ENCODE measurements at regions not wholly inside any gene's neighbourhood (a gene's known extent, or its start where the extent isn't known, plus 50 kb on each side); places are given as distances from the start of the nearest gene placed in this dataset.

DNA sequence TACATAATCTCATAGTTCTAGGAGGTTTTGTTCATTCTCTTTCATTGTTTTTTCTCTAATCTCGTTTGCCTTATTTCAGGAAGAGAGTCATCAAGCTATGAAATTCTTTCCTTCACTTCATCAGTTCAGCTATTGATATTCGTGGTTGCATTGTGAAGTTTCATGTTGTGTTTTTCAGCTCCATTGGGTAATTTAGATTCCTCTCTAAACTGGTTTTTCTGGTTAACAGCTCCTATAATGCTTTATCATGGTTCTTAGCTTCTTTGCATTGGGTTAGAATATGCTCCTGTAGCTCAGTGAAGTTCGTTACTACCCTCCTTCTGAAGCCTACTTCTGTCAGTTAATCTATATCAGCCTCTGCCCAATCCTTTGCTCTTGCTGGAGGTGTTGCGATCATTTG lies 69.4 kb upstream of the CD96 start:
- Histone ChIP-seq H3K4me1 (ENCODE audit: insufficient read depth, poor library complexity, severe bottlenecking) (no peaks in the 10 kb centered on the region), H3K9me3 (ENCODE audit: severe bottlenecking) (no peaks in the 10 kb centered on the region), H3K36me3 (ENCODE audit: low read depth) (no peaks in the 10 kb centered on the region), H3K4me3 (ENCODE audit: severe bottlenecking) (no peak overlapping the region), H3K27ac (ENCODE audit: poor library complexity, severe bottlenecking) (no peak overlapping the region), H3K27me3 (ENCODE audit: insufficient read depth, poor library complexity, severe bottlenecking) (no peaks in the 10 kb centered on the region)
- DNase-seq (ENCODE audit: low spot score) (no peak), ATAC-seq (ENCODE audit: low read depth) (no peak)
- TF ChIP-seq, protein P1, sequence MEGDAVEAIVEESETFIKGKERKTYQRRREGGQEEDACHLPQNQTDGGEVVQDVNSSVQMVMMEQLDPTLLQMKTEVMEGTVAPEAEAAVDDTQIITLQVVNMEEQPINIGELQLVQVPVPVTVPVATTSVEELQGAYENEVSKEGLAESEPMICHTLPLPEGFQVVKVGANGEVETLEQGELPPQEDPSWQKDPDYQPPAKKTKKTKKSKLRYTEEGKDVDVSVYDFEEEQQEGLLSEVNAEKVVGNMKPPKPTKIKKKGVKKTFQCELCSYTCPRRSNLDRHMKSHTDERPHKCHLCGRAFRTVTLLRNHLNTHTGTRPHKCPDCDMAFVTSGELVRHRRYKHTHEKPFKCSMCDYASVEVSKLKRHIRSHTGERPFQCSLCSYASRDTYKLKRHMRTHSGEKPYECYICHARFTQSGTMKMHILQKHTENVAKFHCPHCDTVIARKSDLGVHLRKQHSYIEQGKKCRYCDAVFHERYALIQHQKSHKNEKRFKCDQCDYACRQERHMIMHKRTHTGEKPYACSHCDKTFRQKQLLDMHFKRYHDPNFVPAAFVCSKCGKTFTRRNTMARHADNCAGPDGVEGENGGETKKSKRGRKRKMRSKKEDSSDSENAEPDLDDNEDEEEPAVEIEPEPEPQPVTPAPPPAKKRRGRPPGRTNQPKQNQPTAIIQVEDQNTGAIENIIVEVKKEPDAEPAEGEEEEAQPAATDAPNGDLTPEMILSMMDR (IDR thresholded peaks at IDR 0.05; ENCODE audit: poor library complexity, severe bottlenecking): no peak

DNA sequence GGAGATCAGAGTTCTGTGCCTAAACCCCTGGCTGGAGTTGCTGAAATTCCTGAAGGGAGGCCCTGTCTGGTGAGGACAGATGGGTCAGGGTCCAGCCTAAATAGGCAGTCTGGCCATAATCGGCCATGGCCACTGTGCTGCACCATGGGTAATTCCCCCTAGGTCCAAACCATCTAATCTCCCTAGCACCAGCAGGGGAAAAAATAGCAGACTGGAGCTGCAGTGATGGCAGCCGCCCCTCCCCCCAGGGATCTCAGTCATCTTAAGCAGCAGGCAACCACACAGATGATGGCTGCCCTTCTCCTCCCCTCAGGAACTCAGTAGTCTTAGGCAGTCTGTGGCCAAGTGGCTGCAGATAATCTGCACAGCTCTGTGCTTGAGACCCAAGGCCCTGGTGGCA lies 68.4 kb upstream of the CD96 start:
- ATAC-seq (ENCODE audit: low read depth) (no peak), DNase-seq (ENCODE audit: low spot score) (no peak)
- Histone ChIP-seq H3K27ac (ENCODE audit: poor library complexity, severe bottlenecking) (no peak overlapping the region), H3K4me1 (ENCODE audit: insufficient read depth, poor library complexity, severe bottlenecking) (no peaks in the 10 kb centered on the region), H3K4me3 (ENCODE audit: severe bottlenecking) (no peak overlapping the region), H3K9me3 (ENCODE audit: severe bottlenecking) (no peaks in the 10 kb centered on the region), H3K36me3 (ENCODE audit: low read depth) (no peaks in the 10 kb centered on the region), H3K27me3 (ENCODE audit: insufficient read depth, poor library complexity, severe bottlenecking) (no peaks in the 10 kb centered on the region)
- TF ChIP-seq, protein P1 (IDR thresholded peaks at IDR 0.05; ENCODE audit: poor library complexity, severe bottlenecking): no peak

DNA sequence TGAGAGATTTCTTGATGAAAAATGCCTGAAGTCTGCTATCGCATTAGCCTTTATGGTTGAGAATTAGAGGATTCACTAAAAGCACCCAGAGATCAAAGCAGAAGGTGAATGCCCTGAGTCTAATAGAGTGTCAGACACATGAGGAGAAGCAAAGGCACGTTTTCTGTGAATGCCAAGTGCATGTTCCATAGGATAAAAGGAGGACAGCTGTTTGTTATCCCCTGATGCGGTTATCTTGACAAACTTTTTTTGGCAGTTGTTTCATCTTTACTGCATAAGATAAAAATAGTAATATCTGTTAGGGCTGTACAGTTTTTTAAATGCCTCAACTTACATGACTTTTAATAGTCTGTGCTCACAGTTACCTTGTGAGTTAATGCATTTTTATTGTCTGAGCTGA lies 65.3 kb upstream of the CD96 start:
- Histone ChIP-seq H3K36me3 (ENCODE audit: low read depth) (no peaks in the 10 kb centered on the region), H3K27me3 (ENCODE audit: insufficient read depth, poor library complexity, severe bottlenecking) (no peaks in the 10 kb centered on the region), H3K27ac (ENCODE audit: poor library complexity, severe bottlenecking) (no peak overlapping the region), H3K9me3 (ENCODE audit: severe bottlenecking) (no peaks in the 10 kb centered on the region), H3K4me1 (ENCODE audit: insufficient read depth, poor library complexity, severe bottlenecking) (no peaks in the 10 kb centered on the region), H3K4me3 (ENCODE audit: severe bottlenecking) (no peak overlapping the region)
- no peak for ATAC-seq (ENCODE audit: low read depth)
- TF ChIP-seq, protein P1 (IDR thresholded peaks at IDR 0.05; ENCODE audit: poor library complexity, severe bottlenecking): no peak
- no peak for DNase-seq (ENCODE audit: low spot score)

DNA sequence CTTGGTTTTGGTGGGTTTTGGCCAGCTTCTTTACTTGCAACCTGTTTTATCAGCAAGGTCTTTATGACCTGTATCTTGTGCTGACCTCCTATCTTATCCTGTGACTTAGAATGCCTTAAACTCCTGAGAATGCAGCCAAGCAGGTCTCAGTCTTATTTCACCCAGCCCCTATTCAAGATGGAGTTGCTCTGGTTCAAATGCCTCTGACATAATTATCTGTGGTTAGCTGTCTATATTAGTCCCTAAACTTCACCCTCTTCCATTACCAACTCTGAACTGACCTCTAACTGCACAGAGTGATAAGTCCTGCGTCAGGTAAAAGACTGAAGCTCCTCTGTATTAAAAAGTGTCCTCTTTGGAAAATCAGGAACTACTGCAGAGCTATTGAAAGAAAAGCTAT lies 61.9 kb upstream of the CD96 start:
- Histone ChIP-seq H3K4me1 (ENCODE audit: insufficient read depth, poor library complexity, severe bottlenecking) (no peaks in the 10 kb centered on the region), H3K27me3 (ENCODE audit: insufficient read depth, poor library complexity, severe bottlenecking) (no peaks in the 10 kb centered on the region), H3K9me3 (ENCODE audit: severe bottlenecking) (no peaks in the 10 kb centered on the region), H3K27ac (ENCODE audit: poor library complexity, severe bottlenecking) (no peak overlapping the region), H3K36me3 (ENCODE audit: low read depth) (no peaks in the 10 kb centered on the region), H3K4me3 (ENCODE audit: severe bottlenecking) (no peak overlapping the region)
- ATAC-seq (ENCODE audit: low read depth) (no peak), DNase-seq (ENCODE audit: low spot score) (no peak)
- TF ChIP-seq, protein P1 (IDR thresholded peaks at IDR 0.05; ENCODE audit: poor library complexity, severe bottlenecking): no peak

DNA sequence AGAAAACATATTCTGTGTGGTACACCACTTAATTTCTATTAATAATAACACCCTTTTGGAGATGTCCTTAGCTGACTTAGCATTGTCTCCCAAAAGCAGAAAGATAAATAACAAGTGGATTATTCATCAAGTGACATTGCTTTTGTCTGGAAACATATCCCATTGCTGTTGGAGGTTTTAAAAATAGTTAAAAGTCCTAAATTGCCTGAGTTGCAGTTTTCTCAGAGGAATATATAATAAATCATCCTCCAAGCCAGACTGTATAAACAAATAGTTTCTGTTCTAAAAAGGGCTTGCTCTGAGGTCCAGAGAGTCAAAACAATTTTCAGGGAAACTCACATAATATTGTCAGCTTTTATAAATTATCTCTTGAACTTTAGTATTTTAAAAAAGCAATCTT lies 60.4 kb upstream of the CD96 start:
- DNase-seq (ENCODE audit: low spot score) (no peak), ATAC-seq (ENCODE audit: low read depth) (no peak)
- H3K4me3 ChIP-seq (ENCODE audit: severe bottlenecking): no peak overlapping the region
- TF ChIP-seq, protein P1 (IDR thresholded peaks at IDR 0.05; ENCODE audit: poor library complexity, severe bottlenecking): no peak
- no peaks in the 10 kb centered on the region for H3K36me3 ChIP-seq (ENCODE audit: low read depth)
- no peaks in the 10 kb centered on the region for H3K9me3 ChIP-seq (ENCODE audit: severe bottlenecking)
- no peak overlapping the region for H3K27ac ChIP-seq (ENCODE audit: poor library complexity, severe bottlenecking)
- H3K4me1 ChIP-seq (ENCODE audit: insufficient read depth, poor library complexity, severe bottlenecking): no peaks in the 10 kb centered on the region
- no peaks in the 10 kb centered on the region for H3K27me3 ChIP-seq (ENCODE audit: insufficient read depth, poor library complexity, severe bottlenecking)
